ENCODE measurements at regions not wholly inside any gene's neighbourhood (a gene's known extent, or its start where the extent isn't known, plus 50 kb on each side); places are given as distances from the start of the nearest gene placed in this dataset.
"Not testable (repeated sequence)": the region's sequence is repeated elsewhere in the genome, so short reads cannot be mapped to it uniquely, and the experiment has no call there.

- H2BK5ac ChIP-seq (ENCODE audit: low read depth, low read length); H4K8ac ChIP-seq (ENCODE audit: extremely low read depth, insufficient read depth, low read length); H4K91ac ChIP-seq (replicated peaks; ENCODE audit: insufficient read length, low read length); H3K27ac ChIP-seq (ENCODE audit: low read depth, low read length); H2BK120ac ChIP-seq (replicated peaks; ENCODE audit: low read depth, low read length); H3K4me2 ChIP-seq (ENCODE audit: insufficient read depth in 1 of 2, low read depth in 2 of 2, low read length in 2 of 2); H3K79me1 ChIP-seq (ENCODE audit: low read depth, low read length); H3K56ac ChIP-seq (replicated peaks; ENCODE audit: insufficient read length, low read depth, low read length); H2BK20ac ChIP-seq (ENCODE audit: low read length); H4K20me1 ChIP-seq (replicated peaks in 1 of 2; ENCODE audit: control insufficient read depth in 1 of 2, insufficient read depth in 2 of 2, low read length in 2 of 2); H3K9me3 ChIP-seq (ENCODE audit: insufficient read depth in 2 of 2, low read depth in 1 of 2, low read length in 1 of 2); H3K9ac ChIP-seq (replicated peaks in 1 of 4; ENCODE audit: extremely low read depth in 1 of 4, low read depth in 3 of 4, low read length in 3 of 4); H2BK15ac ChIP-seq (ENCODE audit: low read length); H3K4ac ChIP-seq (replicated peaks; ENCODE audit: insufficient read length, low read depth, low read length); H3K79me2 ChIP-seq (ENCODE audit: control insufficient read depth in 1 of 2, insufficient read depth in 2 of 2, low read length in 2 of 2); H3K23ac ChIP-seq (ENCODE audit: insufficient read length); H3K23me2 ChIP-seq (ENCODE audit: low read depth, low read length); FAIRE-seq; H3K4me1 ChIP-seq (replicated peaks in 1 of 4; ENCODE audit: control insufficient read depth in 3 of 4, insufficient read depth in 4 of 4, low read length in 3 of 4); H3K36me3 ChIP-seq (ENCODE audit: control insufficient read depth in 2 of 4, insufficient read depth in 4 of 4, low read length in 3 of 4); H4K5ac ChIP-seq (ENCODE audit: insufficient read length, low read depth, low read length); H3K14ac ChIP-seq (ENCODE audit: insufficient read length); H3K18ac ChIP-seq (ENCODE audit: extremely low read depth, low read length); H2AK5ac ChIP-seq (ENCODE audit: low read depth, low read length); H3K4me3 ChIP-seq (ENCODE audit: extremely low read depth in 1 of 4, insufficient read depth in 2 of 4, low read depth in 3 of 4, low read length in 4 of 4); H3K27me3 ChIP-seq (replicated peaks in 1 of 4; ENCODE audit: control insufficient read depth in 3 of 4, extremely low read depth in 1 of 4, insufficient read depth in 3 of 4, low read length in 3 of 4): not testable (repeated sequence)
- ChIA-PET CTCF (ENCODE audit: partially characterized antibody) (interaction anchor here (0.8 to 6.5 kb wide), 23 partner anchors 9 to 425 kb away, joined by 3 to 38 read pairs (median 4); no protein-coding TSS in a partner anchor), POLR2A (ENCODE audit: partially characterized antibody) (interaction anchor here (0.6 to 0.9 kb wide), 2 partner anchors 8 to 569 kb away, joined by 3 read pairs; no protein-coding TSS in a partner anchor)
- Histone ChIP-seq H2BK12ac (ENCODE audit: low read depth, low read length) (peak overlapping the region; percentile 27; the same call in 1 of the 2 replicates), H2AFZ (ENCODE audit: low read length) (peak overlapping the region; percentile 62; the same call in 1 of the 2 replicates)
- WGBS, 2 experiments (ENCODE audit: extremely low coverage in 1 of 2, insufficient coverage in 1 of 2, insufficient read length in 1 of 2, insufficient replicate concordance in 2 of 2, low coverage in 1 of 2, low lambda C conversion rate in 2 of 2, missing lambda C conversion rate in 1 of 2) = 97% methylated on average over 3 of the region's 3 CpGs; no CpG with 5 or more reads in 1 of the 2 experiments
- 0 out of 2 replicates have a peak, but pooled peaks have one; percentile 22 for TF ChIP-seq TEAD4 (IDR thresholded peaks at IDR 0.05; ENCODE audit: low read depth, low read length)
- peak in 1 of 2 experiments; percentile 18; a peak in 1 of 4 replicates for TF ChIP-seq RAD21 (IDR thresholded peaks at IDR 0.05 in 1 of 2, conservative IDR thresholded peaks at IDR 0.05 in 1 of 2; ENCODE audit: low read depth in 2 of 2, low read length in 2 of 2)
- peak; percentile 33 to 38 (median 35); a peak in 3 of 4 replicates for TF ChIP-seq CTCF (IDR thresholded peaks at IDR 0.05; ENCODE audit: control extremely low read depth in 1 of 3, insufficient read depth in 1 of 3, low read depth in 1 of 3, low read length in 3 of 3)
- peak in 1 of 2 experiments; percentile 51 for DNase-seq (ENCODE audit: low read depth in 1 of 2, low spot score in 2 of 2)
These were observed 65.5 kb upstream of the OLIG3 start for GRCh38 chr6:137559521-137560183.

Measured in H1 (cell line).